Liver (tissue), 8 donors: ENCODE measurements at regions not wholly inside any gene's neighbourhood (a gene's known extent, or its start where the extent isn't known, plus 50 kb on each side); places are given as distances from the start of the nearest gene placed in this dataset.

Experiments used
- DNase-seq: peaks from one replicate; pipeline ENCODE4 v3.0.0-alpha.2; 2017; ENCODE audit warnings: low spot score
- H3K27ac ChIP-seq, 2 donors: one replicate each; pipeline ENCODE4 v1.7.0; 2013; ENCODE audit warnings: inconsistent platforms in 2 of 2, low read length in 2 of 2, control low read depth in 1 of 2, low read depth in 1 of 2, mild to moderate bottlenecking in 1 of 2
- H3K27me3 ChIP-seq, 4 donors: one replicate each; pipeline versions ENCODE4 v1.6.1 to v1.7.0; 2013; ENCODE audit warnings: low read length in 3 of 4, inconsistent platforms in 1 of 4, mild to moderate bottlenecking in 1 of 4, moderate library complexity in 1 of 4; ENCODE audit not compliant: control insufficient read depth in 4 of 4, insufficient read depth in 4 of 4
- H3K36me3 ChIP-seq, 4 donors: one replicate each; pipeline versions ENCODE4 v1.6.1 to v1.7.0; 2013; ENCODE audit warnings: low read length in 3 of 4, mild to moderate bottlenecking in 3 of 4, low read depth in 1 of 4, moderate library complexity in 1 of 4; ENCODE audit not compliant: control insufficient read depth in 4 of 4, insufficient read depth in 3 of 4
- H3K4me1 ChIP-seq, 4 donors: one replicate each; pipeline versions ENCODE4 v1.6.1 to v1.7.0; 2013; ENCODE audit warnings: low read length in 3 of 4, mild to moderate bottlenecking in 3 of 4, moderate library complexity in 1 of 4; ENCODE audit not compliant: control insufficient read depth in 4 of 4, insufficient read depth in 4 of 4
- H3K4me3 ChIP-seq, 3 donors: one replicate each; pipeline versions ENCODE4 v1.6.1 to v1.7.0; 2013; ENCODE audit warnings: low read length in 3 of 3, control low read depth in 1 of 3, low read depth in 1 of 3, mild to moderate bottlenecking in 1 of 3
- H3K9ac ChIP-seq, 2 donors: one replicate each; pipeline ENCODE4 v1.7.0; 2013; ENCODE audit warnings: low read length in 2 of 2, mild to moderate bottlenecking in 2 of 2, moderate library complexity in 2 of 2, control low read depth in 1 of 2, low read depth in 1 of 2
- H3K9me3 ChIP-seq, 4 donors: one replicate each; pipeline versions ENCODE4 v1.6.1 to v1.7.0; 2013; ENCODE audit warnings: low read length in 3 of 4; ENCODE audit not compliant: control insufficient read depth in 4 of 4
- CTCF ChIP-seq: fragments of 150-350 bp; IDR thresholded peaks from 2 replicates; pipeline ENCODE4 v1.5.1; 2017; ENCODE audit warnings: improper control_type of control experiment, low read depth, low read length; ENCODE audit not compliant: missing input control
- EGR1 ChIP-seq, 2 donors: IDR thresholded peaks; 2 replicates each; pipeline ENCODE4 v1.6.1; 2016 to 2018; ENCODE audit warnings: antibody characterized with exemption in 2 of 2, low read depth in 2 of 2
- FOXA1 ChIP-seq: IDR thresholded peaks from 2 replicates; pipeline ENCODE4 v1.6.1; 2016; ENCODE audit warnings: antibody characterized with exemption
- FOXA2 ChIP-seq: IDR thresholded peaks from 2 replicates; pipeline ENCODE4 v1.6.1; 2016; ENCODE audit warnings: antibody characterized with exemption
- GABPA ChIP-seq, 2 donors: IDR thresholded peaks in 1 of 2; conservative IDR thresholded peaks in 1 of 2; 2 replicates each; pipeline ENCODE4 v1.6.1; 2016; ENCODE audit warnings: antibody characterized with exemption in 2 of 2, mild to moderate bottlenecking in 1 of 2, moderate library complexity in 1 of 2
- HNF4A ChIP-seq, 2 donors: conservative IDR thresholded peaks; 2 replicates each; pipeline ENCODE4 v1.6.1; 2016; ENCODE audit warnings: antibody characterized with exemption in 2 of 2, mild to moderate bottlenecking in 2 of 2
- HNF4G ChIP-seq: IDR thresholded peaks from 2 replicates; pipeline ENCODE4 v1.6.1; 2016; ENCODE audit warnings: antibody characterized with exemption
- JUND ChIP-seq, 2 donors: IDR thresholded peaks; 2 replicates each; pipeline ENCODE4 v1.6.1; 2016; ENCODE audit warnings: antibody characterized with exemption in 2 of 2
- MAX ChIP-seq: IDR thresholded peaks from 2 replicates; pipeline ENCODE4 v1.6.1; 2016; ENCODE audit warnings: antibody characterized with exemption
- NR2F2 ChIP-seq: IDR thresholded peaks from 2 replicates; pipeline ENCODE4 v1.6.1; 2016; ENCODE audit warnings: antibody characterized with exemption
- RAD21 ChIP-seq, 2 donors: IDR thresholded peaks; 2 replicates each; pipeline ENCODE4 v1.6.1; 2016; ENCODE audit warnings: antibody characterized with exemption in 2 of 2, mild to moderate bottlenecking in 2 of 2
- REST ChIP-seq: IDR thresholded peaks from 2 replicates; pipeline ENCODE4 v1.6.1; 2016; ENCODE audit warnings: antibody characterized with exemption, mild to moderate bottlenecking
- RXRA ChIP-seq, 2 donors: IDR thresholded peaks; 2 replicates each; pipeline ENCODE4 v1.6.1; 2017 to 2018; ENCODE audit warnings: antibody characterized with exemption in 2 of 2, mild to moderate bottlenecking in 1 of 2
- SP1 ChIP-seq: IDR thresholded peaks from 2 replicates; pipeline ENCODE4 v1.6.1; 2018; ENCODE audit warnings: antibody characterized with exemption, mild to moderate bottlenecking
- TAF1 ChIP-seq: conservative IDR thresholded peaks from 2 replicates; pipeline ENCODE4 v1.6.1; 2016; ENCODE audit warnings: antibody characterized with exemption, mild to moderate bottlenecking
- YY1 ChIP-seq: IDR thresholded peaks from 2 replicates; pipeline ENCODE4 v1.6.1; 2016; ENCODE audit warnings: antibody characterized with exemption, mild to moderate bottlenecking
- ZBTB33 ChIP-seq: IDR thresholded peaks from 2 replicates; pipeline ENCODE4 v1.6.1; 2016; ENCODE audit warnings: antibody characterized with exemption
- WGBS: extraction: QIAGEN DNeasy Blood & Tissue Kit; methylation state at CpG from one replicate; pipeline ENCODE4 v1.1.7; 2013; 5-methylcytosine and 5-hydroxymethylcytosine counted together
- donor health status: healthy.
- donor health status: healthy.
- donor health status: healthy.
- donor health status: healthy.
- donor health status: healthy.

GRCh38 chr14:53847881-53848280 lies 108.7 kb downstream of the BMP4 start:
- WGBS = 92% methylated on average over 7 of the region's 7 CpGs
- H3K27ac ChIP-seq = no peak overlapping the region
- TF ChIP-seq GABPA (IDR thresholded peaks at IDR 0.05 in 1 of 2, conservative IDR thresholded peaks at IDR 0.05 in 1 of 2) (no peak), SP1 (no peak), CTCF (no peak), YY1 (no peak), NR2F2 (no peak), RAD21 (IDR thresholded peaks at IDR 0.05) (no peak), HNF4A (conservative IDR thresholded peaks at IDR 0.05) (no peak), REST (no peak), HNF4G (no peak), FOXA2 (no peak), FOXA1 (no peak), ZBTB33 (no peak), MAX (no peak)
- no peak for DNase-seq
- no peak overlapping the region for H3K9ac ChIP-seq
- peaks cover 0 to 5% (median under 1%) of the 10 kb centered on the region in 4 donors for H3K4me1 ChIP-seq
- H3K4me3 ChIP-seq = no peak overlapping the region
- H3K36me3 ChIP-seq = no peaks in the 10 kb centered on the region
- no peaks in the 10 kb centered on the region for H3K27me3 ChIP-seq
- H3K9me3 ChIP-seq = no peaks in the 10 kb centered on the region

- DNase-seq = no peak
- H3K27me3 ChIP-seq = no peaks in the 10 kb centered on the region
- TF ChIP-seq HNF4G = no peak
- no peak for TF ChIP-seq SP1
- no peak for TF ChIP-seq CTCF
- TF ChIP-seq EGR1 (IDR thresholded peaks at IDR 0.05; ENCODE audit: low read depth in 2 of 2) = no peak
- no peak for TF ChIP-seq TAF1
- no peak for TF ChIP-seq FOXA1
- TF ChIP-seq RXRA (IDR thresholded peaks at IDR 0.05) = no peak
- TF ChIP-seq YY1 = no peak
- no peak for TF ChIP-seq ZBTB33
- TF ChIP-seq JUND (IDR thresholded peaks at IDR 0.05) = no peak
- no peak for TF ChIP-seq GABPA (IDR thresholded peaks at IDR 0.05 in 1 of 2, conservative IDR thresholded peaks at IDR 0.05 in 1 of 2)
- TF ChIP-seq MAX = no peak
- TF ChIP-seq NR2F2 = no peak
- no peak for TF ChIP-seq RAD21 (IDR thresholded peaks at IDR 0.05)
- no peak for TF ChIP-seq HNF4A (conservative IDR thresholded peaks at IDR 0.05)
- no peak overlapping the region for H3K27ac ChIP-seq
- 92% methylated on average over 1 of the region's 1 CpG for WGBS
- H3K4me3 ChIP-seq = no peak overlapping the region
- peaks cover 0 to 5% (median under 1%) of the 10 kb centered on the region in 4 donors for H3K4me1 ChIP-seq
- H3K36me3 ChIP-seq = no peaks in the 10 kb centered on the region
- H3K9ac ChIP-seq = no peak overlapping the region
- no peaks in the 10 kb centered on the region for H3K9me3 ChIP-seq
These were observed 109.6 kb downstream of the BMP4 start for GRCh38 chr14:53847057-53847456.
